GM13977 (cell line): ENCODE measurements at regions not wholly inside any gene's neighbourhood (a gene's known extent, or its start where the extent isn't known, plus 50 kb on each side); places are given as distances from the start of the nearest gene placed in this dataset.

ENCODE experiments used
- DNase-seq: peaks from one replicate; pipeline ENCODE4 v3.0.0; 2012; ENCODE audit warnings: low spot score
- in situ Hi-C: fragments of 300-500 bp; cut with MboI; formaldehyde crosslinking; loops from one replicate; pipeline ENCODE4 v1.12.0; 2022; ENCODE audit warnings: low sequenced_read_pairs, low pct_unique_long_range_greater_than_20kb, mixed read lengths, inconsistent platforms; ENCODE audit not compliant: unreplicated experiment
- TF ChIP-seq, protein P1 (sequence below): IDR thresholded peaks from 2 replicates; pipeline ENCODE4 v1.5.1; 2012; ENCODE audit warnings: mild to moderate bottlenecking, control low read depth; ENCODE audit not compliant: insufficient read depth; ENCODE audit errors: extremely low read depth, missing control alignments

DNA sequence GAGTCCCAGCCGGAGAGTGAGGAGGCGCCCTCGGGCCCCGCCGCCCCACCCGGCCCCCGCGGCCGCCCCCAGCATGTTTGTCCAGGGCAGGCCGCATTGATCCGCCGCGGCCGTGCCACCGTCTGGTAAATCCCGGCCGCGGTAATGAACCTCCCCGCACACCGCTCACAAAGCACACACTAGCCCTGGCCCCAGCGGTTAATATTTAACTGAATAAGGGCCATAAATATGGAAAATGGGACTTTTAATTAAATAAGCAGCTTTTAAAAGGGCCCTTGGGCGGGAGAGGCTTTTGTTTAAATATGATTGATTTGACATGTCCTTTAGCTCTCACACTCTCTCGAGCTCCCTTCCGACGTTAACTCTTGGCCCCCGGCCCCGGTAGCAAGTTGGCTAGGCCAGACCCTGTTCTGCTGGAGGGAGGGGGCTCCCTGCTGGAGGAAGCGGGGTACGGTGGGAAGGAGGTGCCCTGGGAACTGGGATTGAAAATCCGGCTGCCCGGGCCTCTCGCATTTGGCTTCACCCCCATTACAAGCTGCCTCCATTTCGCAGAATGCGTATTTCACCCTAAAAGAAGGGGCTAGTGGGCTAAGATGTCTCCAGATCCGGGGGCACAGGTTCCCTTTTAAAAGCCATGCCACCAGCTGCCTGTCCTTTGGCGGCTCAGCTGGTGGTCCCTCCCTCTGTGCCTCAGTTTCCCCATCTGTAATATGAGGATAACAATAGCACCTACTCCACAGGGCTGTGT lies 199.8 kb downstream of the RBM19 start:
- TF ChIP-seq, protein P1, sequence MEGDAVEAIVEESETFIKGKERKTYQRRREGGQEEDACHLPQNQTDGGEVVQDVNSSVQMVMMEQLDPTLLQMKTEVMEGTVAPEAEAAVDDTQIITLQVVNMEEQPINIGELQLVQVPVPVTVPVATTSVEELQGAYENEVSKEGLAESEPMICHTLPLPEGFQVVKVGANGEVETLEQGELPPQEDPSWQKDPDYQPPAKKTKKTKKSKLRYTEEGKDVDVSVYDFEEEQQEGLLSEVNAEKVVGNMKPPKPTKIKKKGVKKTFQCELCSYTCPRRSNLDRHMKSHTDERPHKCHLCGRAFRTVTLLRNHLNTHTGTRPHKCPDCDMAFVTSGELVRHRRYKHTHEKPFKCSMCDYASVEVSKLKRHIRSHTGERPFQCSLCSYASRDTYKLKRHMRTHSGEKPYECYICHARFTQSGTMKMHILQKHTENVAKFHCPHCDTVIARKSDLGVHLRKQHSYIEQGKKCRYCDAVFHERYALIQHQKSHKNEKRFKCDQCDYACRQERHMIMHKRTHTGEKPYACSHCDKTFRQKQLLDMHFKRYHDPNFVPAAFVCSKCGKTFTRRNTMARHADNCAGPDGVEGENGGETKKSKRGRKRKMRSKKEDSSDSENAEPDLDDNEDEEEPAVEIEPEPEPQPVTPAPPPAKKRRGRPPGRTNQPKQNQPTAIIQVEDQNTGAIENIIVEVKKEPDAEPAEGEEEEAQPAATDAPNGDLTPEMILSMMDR: no peak
- in situ Hi-C loops: no loop called here
- no peak for DNase-seq

DNA sequence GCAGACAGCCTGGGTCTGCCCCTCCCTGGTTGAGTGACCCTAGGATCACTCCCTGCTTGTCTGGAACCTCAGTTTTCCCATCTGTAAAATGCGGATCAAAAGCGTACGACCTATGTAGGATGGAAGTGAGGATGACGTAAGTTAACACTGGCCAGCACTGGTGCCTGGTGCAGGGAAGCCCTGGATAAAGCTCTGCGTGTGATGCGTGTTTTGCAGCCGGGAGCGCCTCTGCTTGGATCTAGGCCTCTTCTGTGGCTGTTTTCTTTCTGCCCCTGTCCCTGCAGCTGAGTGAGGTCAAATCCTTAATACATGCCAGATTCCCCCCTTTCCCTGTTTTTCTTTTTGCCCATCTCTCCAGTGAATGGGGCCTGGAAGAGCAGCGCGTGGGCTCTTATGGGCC lies 201.5 kb downstream of the RBM19 start:
- TF ChIP-seq, protein P1: no peak
- in situ Hi-C loops: no loop called here
- DNase-seq: no peak

GRCh38 chr12:113762882-113763816 lies 203.0 kb downstream of the RBM19 start:
- in situ Hi-C loops: no loop called here

DNA sequence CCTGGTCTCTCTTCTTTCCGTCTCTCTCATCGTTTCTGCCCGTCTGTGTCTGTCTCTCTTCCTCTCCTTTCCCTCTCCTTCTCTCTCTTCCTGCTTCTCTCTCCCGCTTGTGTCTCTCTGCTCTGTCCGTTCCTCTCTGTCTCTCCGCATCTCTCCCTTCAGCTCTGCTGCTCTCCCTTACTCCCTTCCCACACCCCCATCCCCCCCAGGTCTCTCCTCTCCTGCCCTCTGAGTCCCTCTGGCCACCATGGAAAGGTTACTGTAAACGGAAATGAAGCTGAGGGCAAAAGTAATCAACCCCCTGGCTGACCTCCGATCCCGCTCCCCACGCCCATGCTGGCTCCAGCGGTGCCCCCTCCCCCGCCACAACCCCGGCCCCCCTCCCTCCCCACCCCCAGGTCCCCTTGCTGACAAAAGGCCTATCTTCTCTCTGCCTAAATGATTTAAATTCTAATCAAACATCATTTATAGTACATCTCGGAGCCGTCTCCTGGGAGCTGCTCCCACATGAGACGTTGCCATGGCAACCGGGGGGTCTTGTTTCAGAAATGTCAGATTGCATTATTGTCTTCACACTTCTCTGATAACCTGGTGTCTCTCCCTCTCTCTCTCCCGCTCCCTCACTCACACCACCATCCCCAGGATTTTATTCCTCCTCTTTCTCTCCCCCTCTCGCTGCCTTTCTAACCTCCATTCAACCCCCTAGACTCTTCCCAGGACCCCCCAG lies 203.8 kb downstream of the RBM19 start:
- no peak for DNase-seq
- TF ChIP-seq, protein P1: no peak
- in situ Hi-C loops: no loop called here

More at GRCh38 chr12:113762882-113763816, 203.0 kb downstream of the RBM19 start:
- DNase-seq: no peak
- TF ChIP-seq, protein P1: no peak

- DNase-seq: no peak
- TF ChIP-seq, protein P1: no peak
- in situ Hi-C loops: no loop called here
These were observed 207.0 kb downstream of the RBM19 start for GRCh38 chr12:113759135-113759534.

- no peak for DNase-seq
- TF ChIP-seq, protein P1: no peak
- in situ Hi-C loops: no loop called here
These were observed 207.8 kb downstream of the RBM19 start for GRCh38 chr12:113758165-113758924.
